CD14-positive monocyte (primary cell): ENCODE measurements at regions not wholly inside any gene's neighbourhood (a gene's known extent, or its start where the extent isn't known, plus 50 kb on each side); places are given as distances from the start of the nearest gene placed in this dataset.

Source experiments
- DNase-seq, 3 donors: peaks; one replicate each; pipeline ENCODE4 v3.0.0-alpha.2; 2011 to 2022
- H2AFZ ChIP-seq: 2 replicates; pipeline ENCODE4 v1.6.0; 2012; ENCODE audit warnings: mild to moderate bottlenecking, low read depth, low read length, inconsistent platforms; ENCODE audit not compliant: insufficient read depth, poor library complexity, severe bottlenecking
- H3K27ac ChIP-seq, 2 donors: 1 replicate in 1 of 2; 2 replicates in 1 of 2; pipeline ENCODE4 v1.5.1; 2012 to 2013; ENCODE audit warnings: low read length in 2 of 2, control low read depth in 1 of 2, inconsistent platforms in 1 of 2, low read depth in 1 of 2, mild to moderate bottlenecking in 1 of 2
- H3K27me3 ChIP-seq, 2 donors: one replicate each; pipeline versions ENCODE4 v1.6.0 to v1.6.1; 2011 to 2013; ENCODE audit warnings: low read length in 2 of 2; ENCODE audit not compliant: control insufficient read depth in 2 of 2, insufficient read depth in 2 of 2
- H3K36me3 ChIP-seq, 2 donors: replicated peaks in 1 of 2; 1 replicate in 1 of 2; 2 replicates in 1 of 2; pipeline versions ENCODE4 v1.5.1 to v1.6.1; 2012 to 2013; ENCODE audit warnings: low read length in 2 of 2, control low read depth in 1 of 2, inconsistent platforms in 1 of 2, mild to moderate bottlenecking in 1 of 2; ENCODE audit not compliant: insufficient read depth in 2 of 2, control insufficient read depth in 1 of 2
- H3K4me1 ChIP-seq, 2 donors: 1 replicate in 1 of 2; 2 replicates in 1 of 2; pipeline versions ENCODE4 v1.5.1 to v1.6.1; 2012 to 2013; ENCODE audit warnings: low read length in 2 of 2, control low read depth in 1 of 2, inconsistent platforms in 1 of 2, mild to moderate bottlenecking in 1 of 2, moderate library complexity in 1 of 2; ENCODE audit not compliant: insufficient read depth in 2 of 2, control insufficient read depth in 1 of 2
- H3K4me2 ChIP-seq: replicated peaks from 2 replicates; pipeline ENCODE3; 2012; ENCODE audit warnings: low read length, moderate library complexity, mild to moderate bottlenecking; ENCODE audit not compliant: poor library complexity, severe bottlenecking; ENCODE audit errors: extremely low read depth
- H3K4me3 ChIP-seq, 3 experiments: fragments of 200-600 bp in 1 of 3; sonication (generic) in 1 of 3; replicated peaks in 1 of 3; 1 replicate in 2 of 3; 2 replicates in 1 of 3; pipeline ENCODE4 v1.5.1; 2011 to 2013; ENCODE audit warnings: low read length in 3 of 3, mild to moderate bottlenecking in 3 of 3, control low read depth in 2 of 3, low read depth in 2 of 3, inconsistent platforms in 1 of 3, moderate library complexity in 1 of 3
- H3K79me2 ChIP-seq: 2 replicates; pipeline ENCODE4 v1.6.0; 2012; ENCODE audit warnings: mild to moderate bottlenecking, control low read depth, inconsistent platforms, low read length, moderate library complexity; ENCODE audit not compliant: insufficient read depth
- H3K9ac ChIP-seq: 2 replicates; pipeline ENCODE4 v1.6.0; 2017; ENCODE audit warnings: low read length, mild to moderate bottlenecking; ENCODE audit not compliant: insufficient read depth, poor library complexity, severe bottlenecking
- H3K9me3 ChIP-seq, 2 donors: replicated peaks in 1 of 2; 1 replicate in 1 of 2; 2 replicates in 1 of 2; pipeline versions ENCODE4 v1.5.1 to v1.6.1; 2012 to 2013; ENCODE audit warnings: low read length in 2 of 2, control low read depth in 1 of 2; ENCODE audit not compliant: control insufficient read depth in 1 of 2, insufficient read depth in 1 of 2
- H4K20me1 ChIP-seq: 2 replicates; pipeline ENCODE4 v1.6.0; 2012; ENCODE audit warnings: mild to moderate bottlenecking, low read length, control low read depth, moderate library complexity; ENCODE audit not compliant: insufficient read depth
- H3K27ac Mint-ChIP-seq, 7 donors: one replicate each; pipeline ENCODE4 v1.8.0; 2020; ENCODE audit warnings: mild to moderate bottlenecking in 7 of 7, mixed read lengths in 7 of 7, moderate library complexity in 6 of 7, inconsistent platforms in 2 of 7
- H3K27me3 Mint-ChIP-seq, 3 donors: one replicate each; pipeline ENCODE4 v1.8.0; 2021 to 2022; ENCODE audit warnings: low read depth in 3 of 3, mild to moderate bottlenecking in 3 of 3, mixed read lengths in 3 of 3, moderate library complexity in 3 of 3, inconsistent platforms in 1 of 3
- H3K36me3 Mint-ChIP-seq, 2 donors: one replicate each; pipeline ENCODE4 v1.8.0; 2020; ENCODE audit warnings: mixed read lengths in 2 of 2, inconsistent platforms in 1 of 2, mild to moderate bottlenecking in 1 of 2
- H3K4me1 Mint-ChIP-seq: one replicate; pipeline ENCODE4 v1.8.0; 2020; ENCODE audit warnings: mild to moderate bottlenecking, mixed read lengths
- H3K4me3 Mint-ChIP-seq, 2 donors: one replicate each; pipeline ENCODE4 v1.8.0; 2020; ENCODE audit warnings: mild to moderate bottlenecking in 2 of 2, mixed read lengths in 2 of 2, moderate library complexity in 1 of 2
- H3K9me3 Mint-ChIP-seq, 7 donors: one replicate each; pipeline ENCODE4 v1.8.0; 2020 to 2022; ENCODE audit warnings: mixed read lengths in 7 of 7, mild to moderate bottlenecking in 6 of 7, moderate library complexity in 6 of 7, inconsistent platforms in 2 of 7
- CTCF ChIP-seq: fragments of 200-600 bp; IDR thresholded peaks from one replicate; pipeline ENCODE4 v1.8.0; 2022; ENCODE audit warnings: antibody characterized with exemption, mild to moderate bottlenecking
- WGBS: methylation state at CpG from one replicate; pipeline ENCODE4 v1.1.5; 2013; ENCODE audit warnings: missing lambda C conversion rate; ENCODE audit not compliant: insufficient coverage; 5-methylcytosine and 5-hydroxymethylcytosine counted together
- intact Hi-C, 2 donors: fragments of 100-400 bp; cut with micrococcal nuclease; formaldehyde crosslinking; loops; one replicate each; pipeline versions ENCODE4 v1.15.0 to v1.15.1; 2023

DNA sequence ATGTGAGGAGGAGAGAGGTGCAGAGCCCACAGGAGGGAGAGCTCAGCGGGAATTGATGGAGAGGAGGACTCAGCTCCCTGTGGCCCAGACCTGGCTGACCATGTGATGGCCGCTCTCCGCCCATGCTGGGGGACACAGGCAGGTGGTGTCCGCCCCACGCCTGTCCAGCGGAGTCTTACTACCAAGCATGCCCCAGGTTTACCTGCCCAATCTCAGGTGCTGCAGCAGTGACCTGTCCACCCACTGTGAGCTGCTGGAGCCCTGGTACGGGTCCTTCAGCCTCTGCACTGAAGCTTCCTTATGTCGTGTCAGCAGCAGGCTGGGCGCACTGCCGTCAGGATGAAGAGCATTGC lies 170.8 kb downstream of the RTP5 start:
- intact Hi-C loops, result no loop called here
- Histone ChIP-seq H4K20me1 (no peaks in the 10 kb centered on the region), H3K27me3 (peaks cover 0 to 2% of the 10 kb centered on the region in 2 donors), H3K36me3 (no peaks in the 10 kb centered on the region), H3K4me1 (no peaks in the 10 kb centered on the region), H3K9me3 (peaks cover 2 to 5% of the 10 kb centered on the region in 2 donors), H3K9ac (no peak overlapping the region), H2AFZ (no peak overlapping the region), H3K4me3 (no peak overlapping the region), H3K27ac (no peak overlapping the region), H3K79me2 (no peaks in the 10 kb centered on the region), H3K4me2 (no peak overlapping the region)
- TF ChIP-seq CTCF, result no peak
- no peaks in the 10 kb centered on the region for H3K4me1 Mint-ChIP-seq
- no peaks in the 10 kb centered on the region for H3K36me3 Mint-ChIP-seq
- WGBS, result 91% methylated on average over 10 of the region's 10 CpGs
- H3K27me3 Mint-ChIP-seq, result peaks cover 35 to 50% (median 39%) of the 10 kb centered on the region in 3 donors
- H3K9me3 Mint-ChIP-seq, result peaks cover under 1 to 12% (median 6%) of the 10 kb centered on the region in 7 donors
- H3K27ac Mint-ChIP-seq, result peak overlapping the region in 1 of 7 donors; percentile 11
- no peak for DNase-seq
- H3K4me3 Mint-ChIP-seq, result no peak overlapping the region

- Mint-ChIP-seq H3K9me3 (peaks cover 3 to 17% (median 10%) of the 10 kb centered on the region in 7 donors), H3K36me3 (no peaks in the 10 kb centered on the region), H3K4me3 (no peak overlapping the region), H3K27ac (no peak overlapping the region), H3K27me3 (peaks cover 38 to 52% (median 39%) of the 10 kb centered on the region in 3 donors), H3K4me1 (no peaks in the 10 kb centered on the region)
- no peaks in the 10 kb centered on the region for H3K27me3 ChIP-seq
- H4K20me1 ChIP-seq, result no peaks in the 10 kb centered on the region
- H3K4me1 ChIP-seq, result no peaks in the 10 kb centered on the region
- H3K4me2 ChIP-seq, result no peak overlapping the region
- H2AFZ ChIP-seq, result no peak overlapping the region
- WGBS, result 91% methylated on average over 15 of the region's 15 CpGs
- TF ChIP-seq CTCF, result no peak
- DNase-seq, result no peak
- no peaks in the 10 kb centered on the region for H3K79me2 ChIP-seq
- intact Hi-C loops, result no loop called here
- no peaks in the 10 kb centered on the region for H3K36me3 ChIP-seq
- H3K9ac ChIP-seq, result no peak overlapping the region
- H3K27ac ChIP-seq, result no peak overlapping the region
- peaks cover 6 to 9% of the 10 kb centered on the region in 2 donors for H3K9me3 ChIP-seq
- no peak overlapping the region for H3K4me3 ChIP-seq
Observed at GRCh38 chr2:242040681-242041080, 171.2 kb downstream of the RTP5 start.
